Large intestine (tissue), 3 donors: ENCODE measurements at regions not wholly inside any gene's neighbourhood (a gene's known extent, or its start where the extent isn't known, plus 50 kb on each side); places are given as distances from the start of the nearest gene placed in this dataset.

ENCODE experiments used
- DNase-seq, 2 donors: peaks; one replicate each; pipeline versions ENCODE4 v3.0.0 to v3.0.0-alpha.2; 2013
- H3K27ac ChIP-seq: one replicate; pipeline ENCODE4 v1.5.1; 2013; ENCODE audit warnings: low read length
- H3K27me3 ChIP-seq: 2 replicates; pipeline ENCODE4 v1.6.1; 2013; ENCODE audit warnings: low read length; ENCODE audit not compliant: control insufficient read depth, insufficient read depth
- H3K36me3 ChIP-seq: 2 replicates; pipeline ENCODE4 v1.6.1; 2013; ENCODE audit warnings: low read length; ENCODE audit not compliant: control insufficient read depth, insufficient read depth
- H3K4me1 ChIP-seq: one replicate; pipeline ENCODE4 v1.6.1; 2013; ENCODE audit warnings: low read length; ENCODE audit not compliant: control insufficient read depth, insufficient read depth
- H3K4me3 ChIP-seq: one replicate; pipeline ENCODE4 v1.5.1; 2013; ENCODE audit warnings: low read length
- H3K9me3 ChIP-seq: one replicate; pipeline ENCODE4 v1.6.1; 2013; ENCODE audit warnings: mild to moderate bottlenecking, low read depth, low read length, moderate library complexity; ENCODE audit not compliant: control insufficient read depth
- WGBS: methylation state at CpG from one replicate; pipeline ENCODE4 v1.1.5; 2013; ENCODE audit warnings: low lambda C conversion rate; ENCODE audit not compliant: insufficient coverage; 5-methylcytosine and 5-hydroxymethylcytosine counted together

DNA sequence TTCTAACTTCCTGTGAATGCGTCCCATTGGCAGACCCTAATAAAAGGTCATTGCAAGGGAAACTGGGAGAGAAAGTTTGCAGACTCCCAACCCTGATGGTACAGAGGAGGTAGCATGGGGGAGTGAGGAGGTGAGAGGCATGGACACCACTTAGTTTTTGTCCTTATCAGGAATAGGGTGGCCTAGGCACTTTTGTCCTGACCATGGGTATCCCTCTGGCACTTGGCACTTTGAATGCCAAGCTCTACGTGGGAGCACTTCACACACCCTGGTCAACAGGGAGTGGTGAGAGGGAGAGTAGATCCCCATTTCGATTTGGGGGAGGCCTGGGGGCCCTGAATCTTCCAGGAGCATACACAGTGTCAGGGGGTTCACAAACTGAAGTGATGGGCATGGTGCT lies 75.6 kb upstream of the SH3PXD2B start:
- Histone ChIP-seq H3K4me1 (peaks cover 9% of the 10 kb centered on the region), H3K9me3 (no peaks in the 10 kb centered on the region)

GRCh38 chr5:172528440-172528839 lies 74.1 kb upstream of the SH3PXD2B start:
- DNase-seq, result no peak
- H3K9me3 ChIP-seq, result no peaks in the 10 kb centered on the region
- no peak overlapping the region for H3K27ac ChIP-seq
- 100% methylated on average over 1 of the region's 3 CpGs for WGBS
- H3K4me3 ChIP-seq, result no peak overlapping the region
- H3K36me3 ChIP-seq, result no peaks in the 10 kb centered on the region
- peaks cover 5% of the 10 kb centered on the region for H3K4me1 ChIP-seq
- H3K27me3 ChIP-seq, result peaks cover 2% of the 10 kb centered on the region

More for the DNA sequence above, 75.6 kb upstream of the SH3PXD2B start:
- no peaks in the 10 kb centered on the region for H3K36me3 ChIP-seq
- no peak for DNase-seq
- H3K27me3 ChIP-seq, result peaks cover 2% of the 10 kb centered on the region
- no peak overlapping the region for H3K4me3 ChIP-seq
- no CpG with 5 or more reads among the region's 3 CpGs for WGBS
- H3K27ac ChIP-seq, result no peak overlapping the region

- H3K27ac ChIP-seq, result no peak overlapping the region
- no peaks in the 10 kb centered on the region for H3K9me3 ChIP-seq
- peaks cover 2% of the 10 kb centered on the region for H3K27me3 ChIP-seq
- peaks cover 5% of the 10 kb centered on the region for H3K4me1 ChIP-seq
- no peak overlapping the region for H3K4me3 ChIP-seq
- no peak for DNase-seq
- no peaks in the 10 kb centered on the region for H3K36me3 ChIP-seq
- no CpG with 5 or more reads among the region's 4 CpGs for WGBS
These were observed 73.2 kb upstream of the SH3PXD2B start for GRCh38 chr5:172527559-172527958.

GRCh38 chr5:172525996-172526360 lies 71.7 kb upstream of the SH3PXD2B start:
- H3K36me3 ChIP-seq, result no peaks in the 10 kb centered on the region
- no peak overlapping the region for H3K4me3 ChIP-seq
- no peak overlapping the region for H3K27ac ChIP-seq
- H3K27me3 ChIP-seq, result peaks cover 2% of the 10 kb centered on the region
- peaks cover 5% of the 10 kb centered on the region for H3K4me1 ChIP-seq
- no peak for DNase-seq
- no CpG with 5 or more reads among the region's 5 CpGs for WGBS
- no peaks in the 10 kb centered on the region for H3K9me3 ChIP-seq

DNA sequence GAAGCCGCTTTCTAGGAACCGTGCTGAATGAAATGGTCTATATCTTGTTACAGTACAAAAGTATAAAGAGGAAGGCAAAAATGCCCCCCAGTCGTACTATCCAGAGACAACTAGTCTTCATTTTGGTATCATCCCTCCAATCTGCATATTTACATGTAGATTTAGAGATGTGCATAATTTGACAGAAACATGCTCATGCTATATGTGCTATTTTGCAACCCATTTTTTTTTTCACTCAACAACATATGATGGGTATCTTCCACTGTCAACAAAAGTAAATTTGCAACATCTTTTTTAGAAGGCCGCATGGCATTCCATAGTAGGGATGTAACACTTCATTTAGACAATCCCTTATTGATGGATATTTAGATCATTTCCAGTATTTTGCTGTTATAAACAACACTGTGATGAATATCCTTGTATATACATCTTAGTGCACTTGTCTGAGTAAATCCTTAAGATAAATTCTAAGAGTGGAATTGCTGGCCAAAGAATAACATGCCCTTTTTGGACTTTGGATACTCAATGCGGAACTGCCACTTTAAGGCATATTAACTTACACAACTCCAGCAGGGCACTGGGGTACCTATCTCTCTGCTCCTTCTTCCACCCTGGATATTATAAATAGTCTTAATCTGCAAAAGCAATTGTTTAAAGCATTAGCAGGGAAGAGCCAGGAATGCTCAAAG lies 71.1 kb upstream of the SH3PXD2B start:
- Histone ChIP-seq H3K4me1 (peaks cover 5% of the 10 kb centered on the region), H3K27me3 (peaks cover 2% of the 10 kb centered on the region), H3K27ac (no peak overlapping the region), H3K9me3 (no peaks in the 10 kb centered on the region), H3K4me3 (no peak overlapping the region), H3K36me3 (no peaks in the 10 kb centered on the region)
- DNase-seq, result peak in 1 of 2 donors; percentile 50
- 83% methylated on average over 1 of the region's 5 CpGs for WGBS

DNA sequence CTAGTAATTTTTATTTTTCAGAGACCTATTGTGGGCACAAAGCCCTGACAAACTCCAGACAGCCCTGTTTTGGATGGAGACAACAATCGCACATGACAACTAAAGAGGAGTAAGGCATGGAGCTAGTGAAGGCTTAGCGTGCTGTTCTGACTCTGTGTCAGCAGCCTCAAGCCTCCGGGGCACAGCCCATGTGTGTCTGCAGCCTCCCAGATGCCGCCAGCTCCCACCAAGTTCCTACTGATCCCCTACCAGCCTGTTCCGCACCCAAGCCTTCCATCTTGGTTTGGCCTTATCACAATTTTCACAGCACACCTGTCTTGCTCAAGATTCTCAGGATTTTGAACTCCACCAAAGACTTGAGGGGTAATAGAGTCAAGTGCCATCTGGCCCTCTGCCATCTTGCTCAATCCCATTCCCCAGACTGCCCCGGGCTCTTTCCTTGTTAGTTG lies 70.3 kb upstream of the SH3PXD2B start:
- H3K27ac ChIP-seq, result no peak overlapping the region
- H3K36me3 ChIP-seq, result no peaks in the 10 kb centered on the region
- H3K4me1 ChIP-seq, result peaks cover 5% of the 10 kb centered on the region
- no peak for DNase-seq
- H3K4me3 ChIP-seq, result no peak overlapping the region
- no peaks in the 10 kb centered on the region for H3K27me3 ChIP-seq
- WGBS, result no CpG with 5 or more reads among the region's 6 CpGs
- no peaks in the 10 kb centered on the region for H3K9me3 ChIP-seq

- Histone ChIP-seq H3K9me3 (no peaks in the 10 kb centered on the region), H3K27me3 (no peaks in the 10 kb centered on the region), H3K4me1 (peaks cover 5% of the 10 kb centered on the region), H3K4me3 (no peak overlapping the region), H3K27ac (no peak overlapping the region), H3K36me3 (no peaks in the 10 kb centered on the region)
- WGBS, result no CpG with 5 or more reads among the region's 6 CpGs
- DNase-seq, result no peak
These were observed 68.9 kb upstream of the SH3PXD2B start for GRCh38 chr5:172523146-172523745.

DNA sequence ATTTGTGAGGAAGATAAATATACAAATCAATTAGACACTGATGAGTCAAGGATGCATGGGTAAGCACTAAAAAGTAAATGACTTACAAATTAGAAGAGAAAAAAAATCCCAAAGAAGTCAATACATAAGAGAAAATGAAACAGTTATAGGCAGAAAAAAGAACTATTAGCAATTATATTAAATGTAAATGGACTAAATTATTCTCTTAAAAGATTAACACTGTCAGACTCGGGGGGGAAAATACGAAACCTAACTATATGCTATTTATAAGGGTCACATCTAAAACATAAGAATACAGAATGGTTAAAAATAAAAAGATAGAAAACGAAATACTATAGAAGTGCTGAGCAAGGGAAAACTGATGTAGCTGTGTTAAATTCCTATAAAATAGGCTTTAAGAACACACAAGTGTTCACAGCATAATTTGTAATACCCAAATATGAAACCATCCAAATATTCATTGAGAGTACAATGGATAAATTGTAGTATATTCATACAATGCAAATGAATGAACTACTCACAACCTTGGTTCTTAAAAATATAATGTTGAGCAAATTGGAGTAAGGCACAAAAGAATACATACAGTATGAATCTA lies 67.1 kb upstream of the SH3PXD2B start:
- Histone ChIP-seq H3K4me1 (peaks cover 4% of the 10 kb centered on the region), H3K4me3 (no peak overlapping the region), H3K27me3 (no peaks in the 10 kb centered on the region), H3K36me3 (no peaks in the 10 kb centered on the region), H3K9me3 (no peaks in the 10 kb centered on the region), H3K27ac (no peak overlapping the region)
- no peak for DNase-seq
- WGBS, result 40% methylated on average over 1 of the region's 3 CpGs

DNA sequence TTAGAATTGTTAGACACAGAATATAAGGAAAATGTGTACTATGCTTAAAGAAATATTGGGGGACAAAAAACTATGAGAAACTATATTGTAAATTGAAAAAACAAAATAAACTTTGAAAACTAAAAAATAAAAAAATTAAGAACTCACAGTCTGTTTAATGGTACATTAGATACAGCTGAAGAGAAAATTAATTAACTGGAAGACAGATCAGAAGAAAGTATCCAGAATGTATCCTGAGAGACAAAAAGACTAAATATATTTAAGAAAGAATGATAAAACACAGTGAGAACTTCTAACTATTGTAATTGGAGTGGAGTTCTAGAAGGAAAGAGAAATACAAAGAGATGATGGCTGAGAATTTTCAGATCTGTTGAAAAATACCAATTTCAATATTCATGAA lies 57.6 kb upstream of the SH3PXD2B start:
- H3K4me3 ChIP-seq, result no peak overlapping the region
- no peak for DNase-seq
- no peaks in the 10 kb centered on the region for H3K4me1 ChIP-seq
- no peaks in the 10 kb centered on the region for H3K36me3 ChIP-seq
- H3K27me3 ChIP-seq, result peaks cover 1% of the 10 kb centered on the region
- peaks cover 8% of the 10 kb centered on the region for H3K9me3 ChIP-seq
- no peak overlapping the region for H3K27ac ChIP-seq

DNA sequence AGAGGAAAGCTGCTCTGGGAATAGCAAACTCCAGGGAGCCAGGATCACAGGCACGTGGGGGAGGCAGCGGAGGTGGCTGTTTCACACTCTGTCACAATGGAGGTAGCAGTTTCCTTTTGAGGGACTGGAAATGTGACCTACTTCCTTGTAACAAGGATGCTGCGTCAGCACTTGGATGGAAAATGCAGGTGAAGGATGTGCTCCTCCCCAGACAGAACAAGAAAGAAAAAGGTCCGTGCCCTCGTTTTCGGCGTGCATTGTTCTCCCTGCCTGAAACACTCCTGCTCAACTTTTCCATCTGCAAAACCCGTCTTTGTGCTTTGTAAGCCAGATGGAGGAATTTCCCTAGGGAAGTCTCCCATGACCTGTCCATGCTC lies 55.1 kb upstream of the SH3PXD2B start:
- no peaks in the 10 kb centered on the region for H3K36me3 ChIP-seq
- no peaks in the 10 kb centered on the region for H3K4me1 ChIP-seq
- DNase-seq, result no peak
- H3K27ac ChIP-seq, result no peak overlapping the region
- no peak overlapping the region for H3K4me3 ChIP-seq
- peaks cover 8% of the 10 kb centered on the region for H3K9me3 ChIP-seq
- H3K27me3 ChIP-seq, result peaks cover 2% of the 10 kb centered on the region
- no CpG with 5 or more reads among the region's 8 CpGs for WGBS
